Loucy (cell line): ENCODE measurements at regions not wholly inside any gene's neighbourhood (a gene's known extent, or its start where the extent isn't known, plus 50 kb on each side); places are given as distances from the start of the nearest gene placed in this dataset.

Experiments used
- H2AFZ ChIP-seq: fragments of 200-600 bp; sonication (generic); 2 replicates; pipeline ENCODE4 v1.6.0; 2016; ENCODE audit warnings: antibody characterized with exemption, mild to moderate bottlenecking, low read length, moderate library complexity
- H3F3A ChIP-seq: fragments of 200-600 bp; 2 replicates; pipeline ENCODE4 v1.6.0; 2016; ENCODE audit warnings: antibody characterized with exemption, low read depth, mild to moderate bottlenecking
- H3K27me3 ChIP-seq: fragments of 200-600 bp; sonication (generic); 2 replicates; pipeline ENCODE4 v1.6.1; 2014; ENCODE audit warnings: low read length, mild to moderate bottlenecking; ENCODE audit not compliant: insufficient read depth, poor library complexity, severe bottlenecking
- H3K36me3 ChIP-seq: fragments of 200-600 bp; sonication (generic); 2 replicates; pipeline ENCODE4 v1.6.1; 2016; ENCODE audit warnings: low read length; ENCODE audit not compliant: insufficient read depth
- H3K4me1 ChIP-seq: fragments of 200-600 bp; sonication (generic); 2 replicates; pipeline ENCODE4 v1.5.1; 2014; ENCODE audit warnings: low read length, mild to moderate bottlenecking; ENCODE audit not compliant: insufficient read depth, poor library complexity, severe bottlenecking
- H3K4me2 ChIP-seq: fragments of 200-600 bp; sonication (generic); 2 replicates; pipeline ENCODE4 v1.6.0; 2014; ENCODE audit warnings: antibody characterized with exemption, low read length, low read depth, mild to moderate bottlenecking; ENCODE audit not compliant: poor library complexity, severe bottlenecking
- H3K4me3 ChIP-seq: fragments of 200-600 bp; sonication (generic); 2 replicates; pipeline ENCODE4 v1.5.1; 2014; ENCODE audit warnings: low read length, mild to moderate bottlenecking, mixed read lengths; ENCODE audit not compliant: poor library complexity, severe bottlenecking
- H3K79me2 ChIP-seq: fragments of 200-600 bp; sonication (generic); 2 replicates; pipeline ENCODE4 v1.6.1; 2014; ENCODE audit warnings: low read length; ENCODE audit not compliant: insufficient read depth
- H3K9ac ChIP-seq: fragments of 200-600 bp; sonication (generic); 2 replicates; pipeline ENCODE4 v1.6.0; 2014; ENCODE audit warnings: mild to moderate bottlenecking, low read depth, low read length, moderate library complexity; ENCODE audit not compliant: poor library complexity, severe bottlenecking
- H3K9me2 ChIP-seq: fragments of 200-600 bp; sonication (generic); replicated peaks from 2 replicates; pipeline ENCODE4 v1.6.1; 2016; ENCODE audit warnings: low read depth, low read length, mixed read lengths
- H3K9me3 ChIP-seq: fragments of 200-600 bp; sonication (generic); 2 replicates; pipeline ENCODE4 v1.6.1; 2014; ENCODE audit warnings: mild to moderate bottlenecking, antibody characterized with exemption, low read length, low read depth; ENCODE audit not compliant: insufficient read depth
- H4K20me1 ChIP-seq: fragments of 200-600 bp; sonication (generic); 2 replicates; pipeline ENCODE4 v1.6.0; 2014; ENCODE audit warnings: antibody characterized with exemption, low read length, mild to moderate bottlenecking; ENCODE audit not compliant: insufficient read depth, poor library complexity, severe bottlenecking
- CTCF ChIP-seq: fragments of 200-600 bp; sonication (generic); conservative IDR thresholded peaks from 2 replicates; pipeline ENCODE4 v1.5.1; 2014; ENCODE audit warnings: mild to moderate bottlenecking, antibody characterized with exemption, low read length
- EZH2phosphoT487 ChIP-seq: fragments of 200-600 bp; IDR thresholded peaks from 2 replicates; pipeline ENCODE4 v1.6.1; 2018; ENCODE audit warnings: antibody characterized with exemption, mild to moderate bottlenecking, moderate library complexity, borderline replicate concordance

DNA sequence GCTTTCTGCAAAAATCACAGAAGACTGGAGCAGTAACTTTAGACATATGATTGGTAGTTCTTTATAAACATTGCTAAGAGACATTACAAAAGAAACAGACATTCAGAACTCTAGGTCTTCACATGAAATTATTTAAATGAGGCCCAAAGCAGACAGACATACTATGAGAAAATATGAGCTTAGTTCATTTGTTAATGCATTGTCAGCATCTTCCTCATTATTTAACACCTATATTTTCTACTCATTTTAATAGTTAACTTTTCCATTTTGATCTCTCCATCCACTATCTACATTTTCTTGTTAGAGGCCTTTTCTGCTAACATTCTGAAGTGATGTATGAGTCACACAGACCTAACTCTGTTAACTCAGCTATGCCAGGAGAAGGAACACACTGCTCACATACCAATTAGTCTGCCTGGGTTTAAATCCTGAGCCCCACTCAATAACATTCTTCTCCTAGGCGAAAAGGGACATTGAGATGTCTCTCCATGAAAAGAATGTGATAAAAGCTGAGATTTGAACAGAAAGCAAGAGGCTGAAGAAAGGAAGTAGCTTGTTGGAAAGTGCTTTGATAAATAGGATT, 400.3 kb upstream of the PKDCC start:
- no peaks in the 10 kb centered on the region for H4K20me1 ChIP-seq
- no peaks in the 10 kb centered on the region for H3K79me2 ChIP-seq
- H3K4me3 ChIP-seq, result no peak overlapping the region
- TF ChIP-seq CTCF (no peak), EZH2phosphoT487 (no peak)
- no peak overlapping the region for H3K9ac ChIP-seq
- no peaks in the 10 kb centered on the region for H3K9me2 ChIP-seq
- H2AFZ ChIP-seq, result no peak overlapping the region
- no peaks in the 10 kb centered on the region for H3K4me1 ChIP-seq
- no peak overlapping the region for H3K4me2 ChIP-seq
- H3K36me3 ChIP-seq, result no peaks in the 10 kb centered on the region
- no peaks in the 10 kb centered on the region for H3F3A ChIP-seq
- H3K27me3 ChIP-seq, result no peaks in the 10 kb centered on the region
- no peaks in the 10 kb centered on the region for H3K9me3 ChIP-seq

DNA sequence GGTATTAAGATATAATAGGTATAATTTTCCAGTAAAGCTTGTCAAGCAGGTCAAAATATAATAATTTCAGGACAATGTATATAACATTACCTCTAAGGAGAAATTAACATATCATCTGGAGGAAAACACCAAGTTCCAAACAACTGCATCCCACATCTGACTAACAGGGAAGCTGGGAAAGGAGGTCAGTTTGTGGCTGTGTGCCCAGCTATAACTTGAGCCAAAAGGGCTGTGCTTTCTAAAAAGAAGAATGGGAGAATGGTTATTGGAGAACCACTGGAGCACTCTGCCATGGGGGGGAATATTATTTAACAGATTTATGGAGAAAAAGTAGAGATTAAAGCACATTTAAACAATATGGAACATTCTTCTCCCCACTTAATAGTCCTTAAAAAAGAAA, 390.6 kb upstream of the PKDCC start:
- Histone ChIP-seq H3K9me3 (no peaks in the 10 kb centered on the region), H3K9ac (no peak overlapping the region), H3K4me2 (no peak overlapping the region), H3K4me3 (no peak overlapping the region), H4K20me1 (no peaks in the 10 kb centered on the region), H3K79me2 (no peaks in the 10 kb centered on the region), H3K9me2 (no peaks in the 10 kb centered on the region), H3K27me3 (no peaks in the 10 kb centered on the region), H3F3A (no peaks in the 10 kb centered on the region), H3K36me3 (no peaks in the 10 kb centered on the region), H2AFZ (no peak overlapping the region), H3K4me1 (no peaks in the 10 kb centered on the region)
- TF ChIP-seq EZH2phosphoT487, result no peak
- no peak for TF ChIP-seq CTCF

DNA sequence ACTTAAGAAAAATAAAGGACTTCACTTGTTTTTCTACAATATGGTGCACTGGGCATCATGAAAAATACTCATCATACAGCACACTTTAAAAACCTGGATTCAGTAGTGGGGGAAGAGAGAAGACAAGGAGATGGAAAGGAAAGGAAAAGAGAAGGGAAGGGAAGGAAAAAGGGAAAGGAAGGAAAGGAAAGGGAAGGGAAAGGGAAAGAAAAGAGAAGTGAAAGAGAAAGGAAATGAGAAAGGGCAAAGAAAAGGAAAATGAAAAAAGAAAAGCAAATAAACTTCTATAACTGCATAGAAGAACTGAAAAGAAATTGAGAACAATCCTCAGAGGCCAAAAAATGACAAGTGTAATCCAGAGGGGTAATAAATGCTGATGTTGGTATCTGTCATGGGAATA, 388.1 kb upstream of the PKDCC start:
- H2AFZ ChIP-seq, result no peak overlapping the region
- TF ChIP-seq CTCF, result no peak
- TF ChIP-seq EZH2phosphoT487, result no peak
- H3K36me3 ChIP-seq, result no peaks in the 10 kb centered on the region
- no peaks in the 10 kb centered on the region for H4K20me1 ChIP-seq
- H3K4me2 ChIP-seq, result no peak overlapping the region
- no peaks in the 10 kb centered on the region for H3K9me2 ChIP-seq
- no peak overlapping the region for H3K4me3 ChIP-seq
- no peak overlapping the region for H3K9ac ChIP-seq
- H3K4me1 ChIP-seq, result no peaks in the 10 kb centered on the region
- no peaks in the 10 kb centered on the region for H3K27me3 ChIP-seq
- H3F3A ChIP-seq, result no peaks in the 10 kb centered on the region
- H3K79me2 ChIP-seq, result no peaks in the 10 kb centered on the region
- H3K9me3 ChIP-seq, result no peaks in the 10 kb centered on the region
